Bronchial epithelial cell (primary cell): ENCODE measurements at regions not wholly inside any gene's neighbourhood (a gene's known extent, or its start where the extent isn't known, plus 50 kb on each side); places are given as distances from the start of the nearest gene placed in this dataset.
A peak's percentile ranks its signal among the peaks of the same experiment; 100 is the strongest.

Source experiments
- DNase-seq: peaks from one replicate; pipeline ENCODE4 v3.0.0-alpha.2; 2010; ENCODE audit warnings: low read depth
- FAIRE-seq: peaks from 2 replicates; lab custom pipeline; 2011; peaks lifted over from hg19 to GRCh38; lab: Jason Lieb, UNC
- H3K27me3 ChIP-seq: 2 replicates; pipeline ENCODE4 v1.5.1; 2011; ENCODE audit warnings: low read length; ENCODE audit not compliant: control insufficient read depth, insufficient read depth
- H3K36me3 ChIP-seq: 2 replicates; pipeline ENCODE4 v1.5.1; 2011; ENCODE audit warnings: low read length; ENCODE audit not compliant: control insufficient read depth, insufficient read depth
- H3K4me3 ChIP-seq: 2 replicates; pipeline ENCODE4 v1.5.1; 2011; ENCODE audit warnings: mild to moderate bottlenecking, low read depth, low read length, control low read depth
- CTCF ChIP-seq: IDR thresholded peaks from 2 replicates; pipeline ENCODE4 v1.5.1; 2011; ENCODE audit warnings: mild to moderate bottlenecking, moderate library complexity, low read length, control low read depth, inconsistent platforms; ENCODE audit not compliant: insufficient read depth, severe bottlenecking

GRCh38 chr10:62688971-62689700, 115.4 kb upstream of the ADO start:
- H3K36me3 ChIP-seq, result no peaks in the 10 kb centered on the region
- no peak overlapping the region for H3K4me3 ChIP-seq
- no peak for FAIRE-seq
- no peak for TF ChIP-seq CTCF
- H3K27me3 ChIP-seq, result no peaks in the 10 kb centered on the region
- DNase-seq, result no peak

GRCh38 chr10:62689712-62690111, 114.8 kb upstream of the ADO start:
- Histone ChIP-seq H3K36me3 (no peaks in the 10 kb centered on the region), H3K27me3 (no peaks in the 10 kb centered on the region), H3K4me3 (no peak overlapping the region)
- FAIRE-seq (no peak), DNase-seq (no peak)
- TF ChIP-seq CTCF, result no peak

- no peaks in the 10 kb centered on the region for H3K36me3 ChIP-seq
- no peak for TF ChIP-seq CTCF
- DNase-seq (no peak), FAIRE-seq (no peak)
- no peak overlapping the region for H3K4me3 ChIP-seq
- no peaks in the 10 kb centered on the region for H3K27me3 ChIP-seq
These were observed 113.8 kb upstream of the ADO start for GRCh38 chr10:62690703-62691102.

- H3K36me3 ChIP-seq, result no peaks in the 10 kb centered on the region
- no peaks in the 10 kb centered on the region for H3K27me3 ChIP-seq
- no peak for TF ChIP-seq CTCF
- no peak overlapping the region for H3K4me3 ChIP-seq
- FAIRE-seq, result no peak
- DNase-seq, result no peak
These were observed 113.2 kb upstream of the ADO start for GRCh38 chr10:62691336-62691735.

- no peak for TF ChIP-seq CTCF
- FAIRE-seq, result peak; percentile 72
- Histone ChIP-seq H3K36me3 (no peaks in the 10 kb centered on the region), H3K27me3 (no peaks in the 10 kb centered on the region), H3K4me3 (no peak overlapping the region)
- no peak for DNase-seq
These were observed 112.4 kb upstream of the ADO start for GRCh38 chr10:62692085-62692484.

GRCh38 chr10:62693306-62693705, 111.2 kb upstream of the ADO start:
- no peak for DNase-seq
- TF ChIP-seq CTCF, result no peak
- no peaks in the 10 kb centered on the region for H3K36me3 ChIP-seq
- no peak for FAIRE-seq
- H3K4me3 ChIP-seq, result no peak overlapping the region
- H3K27me3 ChIP-seq, result no peaks in the 10 kb centered on the region
